ENCODE measurements at regions not wholly inside any gene's neighbourhood (a gene's known extent, or its start where the extent isn't known, plus 50 kb on each side); places are given as distances from the start of the nearest gene placed in this dataset.

DNA sequence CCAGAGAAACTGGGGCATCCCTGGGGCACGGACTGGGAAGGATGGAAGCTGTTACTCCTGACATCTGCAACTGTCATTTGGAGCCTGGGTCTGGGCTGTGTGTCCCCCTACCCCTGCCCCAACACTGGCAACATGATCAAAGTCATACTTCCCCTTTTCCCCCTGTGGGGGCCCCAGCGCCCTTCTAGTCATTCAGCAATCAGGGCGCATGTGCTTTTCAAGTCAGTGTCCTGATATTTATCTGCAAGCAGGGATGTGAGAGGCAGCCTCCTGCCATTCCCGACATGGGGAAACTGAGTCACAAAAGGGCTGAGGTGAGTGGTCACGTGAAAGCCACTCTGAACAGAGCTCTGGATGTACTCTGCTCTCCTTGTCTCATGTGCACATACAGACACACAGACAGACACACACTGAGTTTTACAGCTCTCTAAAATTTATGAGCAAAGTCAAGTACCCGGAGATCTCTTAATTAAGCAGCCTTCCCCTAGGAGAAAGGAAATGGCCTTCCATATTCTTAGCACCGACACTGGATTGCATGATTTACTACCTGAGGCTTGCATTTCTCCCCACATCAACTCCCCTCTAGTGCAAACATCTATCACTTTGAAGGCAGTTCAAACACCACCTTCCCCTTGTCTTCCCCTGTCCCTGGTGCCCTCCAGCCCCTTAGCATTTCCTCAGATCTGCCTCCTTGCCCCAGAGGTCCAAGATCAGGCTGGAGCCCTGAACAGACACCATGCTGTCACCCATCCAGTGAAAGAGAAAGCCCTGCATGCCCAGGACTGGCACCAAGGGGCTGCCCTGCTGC, 170.7 kb downstream of the CDC5L start:
- TF ChIP-seq, protein P1, sequence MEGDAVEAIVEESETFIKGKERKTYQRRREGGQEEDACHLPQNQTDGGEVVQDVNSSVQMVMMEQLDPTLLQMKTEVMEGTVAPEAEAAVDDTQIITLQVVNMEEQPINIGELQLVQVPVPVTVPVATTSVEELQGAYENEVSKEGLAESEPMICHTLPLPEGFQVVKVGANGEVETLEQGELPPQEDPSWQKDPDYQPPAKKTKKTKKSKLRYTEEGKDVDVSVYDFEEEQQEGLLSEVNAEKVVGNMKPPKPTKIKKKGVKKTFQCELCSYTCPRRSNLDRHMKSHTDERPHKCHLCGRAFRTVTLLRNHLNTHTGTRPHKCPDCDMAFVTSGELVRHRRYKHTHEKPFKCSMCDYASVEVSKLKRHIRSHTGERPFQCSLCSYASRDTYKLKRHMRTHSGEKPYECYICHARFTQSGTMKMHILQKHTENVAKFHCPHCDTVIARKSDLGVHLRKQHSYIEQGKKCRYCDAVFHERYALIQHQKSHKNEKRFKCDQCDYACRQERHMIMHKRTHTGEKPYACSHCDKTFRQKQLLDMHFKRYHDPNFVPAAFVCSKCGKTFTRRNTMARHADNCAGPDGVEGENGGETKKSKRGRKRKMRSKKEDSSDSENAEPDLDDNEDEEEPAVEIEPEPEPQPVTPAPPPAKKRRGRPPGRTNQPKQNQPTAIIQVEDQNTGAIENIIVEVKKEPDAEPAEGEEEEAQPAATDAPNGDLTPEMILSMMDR (IDR thresholded peaks at IDR 0.05), result no peak
- TF ChIP-seq EP300 (IDR thresholded peaks at IDR 0.05), result no peak
